ENCODE measurements at regions not wholly inside any gene's neighbourhood (a gene's known extent, or its start where the extent isn't known, plus 50 kb on each side); places are given as distances from the start of the nearest gene placed in this dataset.

- Histone ChIP-seq H3K27ac (ENCODE audit: low read depth, low read length) (no peak overlapping the region), H3K9ac (ENCODE audit: low read depth in 1 of 2, low read length in 2 of 2) (no peak overlapping the region), H3K9me3 (ENCODE audit: control insufficient read depth in 1 of 2, low read length in 2 of 2) (no peaks in the 10 kb centered on the region), H3K4me1 (ENCODE audit: control insufficient read depth in 1 of 2, insufficient read depth in 2 of 2, low read length in 2 of 2) (no peaks in the 10 kb centered on the region), H3K4me3 (ENCODE audit: low read depth in 1 of 2, low read length in 2 of 2) (no peak overlapping the region), H3K27me3 (ENCODE audit: control insufficient read depth in 1 of 2, insufficient read depth in 2 of 2, low read length in 2 of 2) (no peaks in the 10 kb centered on the region), H3K36me3 (ENCODE audit: control insufficient read depth in 1 of 2, insufficient read depth in 2 of 2, low read length in 2 of 2) (no peaks in the 10 kb centered on the region)
Measured at GRCh38 chr1:56356376-56356990, 222.9 kb downstream of the PLPP3 start.

GRCh38 chr1:56355918-56356317 lies 223.4 kb downstream of the PLPP3 start:
- no peak overlapping the region for H3K9ac ChIP-seq (ENCODE audit: low read depth in 1 of 2, low read length in 2 of 2)
- H3K4me1 ChIP-seq (ENCODE audit: control insufficient read depth in 1 of 2, insufficient read depth in 2 of 2, low read length in 2 of 2) = no peaks in the 10 kb centered on the region

DNA sequence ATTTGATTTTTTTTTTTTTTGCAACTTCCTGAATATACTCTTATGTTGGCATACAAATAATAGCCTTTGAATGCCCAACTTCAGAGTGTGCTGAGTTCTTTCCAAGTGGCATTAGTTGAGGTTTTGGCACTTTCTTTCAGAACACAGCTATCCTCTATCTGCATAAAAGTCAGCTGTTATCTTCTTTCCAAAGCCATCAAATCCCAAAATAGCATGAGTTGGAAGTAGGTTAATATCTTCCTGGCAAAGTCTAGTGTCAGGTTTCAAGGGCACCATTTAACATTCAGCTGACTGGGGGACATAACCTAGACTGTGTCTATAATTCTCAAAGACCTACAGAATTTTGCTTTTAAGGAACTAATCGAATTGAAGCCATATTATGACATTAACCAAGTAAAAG lies 223.9 kb downstream of the PLPP3 start:
- Histone ChIP-seq H3K4me3 (ENCODE audit: low read depth in 1 of 2, low read length in 2 of 2) (no peak overlapping the region), H3K4me1 (ENCODE audit: control insufficient read depth in 1 of 2, insufficient read depth in 2 of 2, low read length in 2 of 2) (no peaks in the 10 kb centered on the region), H3K36me3 (ENCODE audit: control insufficient read depth in 1 of 2, insufficient read depth in 2 of 2, low read length in 2 of 2) (no peaks in the 10 kb centered on the region), H3K27ac (ENCODE audit: low read depth, low read length) (no peak overlapping the region), H3K9me3 (ENCODE audit: control insufficient read depth in 1 of 2, low read length in 2 of 2) (no peaks in the 10 kb centered on the region), H3K27me3 (ENCODE audit: control insufficient read depth in 1 of 2, insufficient read depth in 2 of 2, low read length in 2 of 2) (no peaks in the 10 kb centered on the region), H3K9ac (ENCODE audit: low read depth in 1 of 2, low read length in 2 of 2) (no peak overlapping the region)

More at GRCh38 chr1:56355918-56356317, 223.4 kb downstream of the PLPP3 start:
- Histone ChIP-seq H3K27me3 (ENCODE audit: control insufficient read depth in 1 of 2, insufficient read depth in 2 of 2, low read length in 2 of 2) (no peaks in the 10 kb centered on the region), H3K4me3 (ENCODE audit: low read depth in 1 of 2, low read length in 2 of 2) (no peak overlapping the region), H3K36me3 (ENCODE audit: control insufficient read depth in 1 of 2, insufficient read depth in 2 of 2, low read length in 2 of 2) (no peaks in the 10 kb centered on the region), H3K27ac (ENCODE audit: low read depth, low read length) (no peak overlapping the region), H3K9me3 (ENCODE audit: control insufficient read depth in 1 of 2, low read length in 2 of 2) (no peaks in the 10 kb centered on the region)

GRCh38 chr1:56345831-56346230 lies 233.5 kb downstream of the PLPP3 start:
- Histone ChIP-seq H3K9ac (ENCODE audit: low read depth in 1 of 2, low read length in 2 of 2) (no peak overlapping the region), H3K9me3 (ENCODE audit: control insufficient read depth in 1 of 2, low read length in 2 of 2) (no peaks in the 10 kb centered on the region), H3K27ac (ENCODE audit: low read depth, low read length) (no peak overlapping the region), H3K4me1 (ENCODE audit: control insufficient read depth in 1 of 2, insufficient read depth in 2 of 2, low read length in 2 of 2) (no peaks in the 10 kb centered on the region), H3K36me3 (ENCODE audit: control insufficient read depth in 1 of 2, insufficient read depth in 2 of 2, low read length in 2 of 2) (no peaks in the 10 kb centered on the region), H3K4me3 (ENCODE audit: low read depth in 1 of 2, low read length in 2 of 2) (no peak overlapping the region), H3K27me3 (ENCODE audit: control insufficient read depth in 1 of 2, insufficient read depth in 2 of 2, low read length in 2 of 2) (no peaks in the 10 kb centered on the region)

GRCh38 chr1:56340977-56341376 lies 238.4 kb downstream of the PLPP3 start:
- no peaks in the 10 kb centered on the region for H3K36me3 ChIP-seq (ENCODE audit: control insufficient read depth in 1 of 2, insufficient read depth in 2 of 2, low read length in 2 of 2)

DNA sequence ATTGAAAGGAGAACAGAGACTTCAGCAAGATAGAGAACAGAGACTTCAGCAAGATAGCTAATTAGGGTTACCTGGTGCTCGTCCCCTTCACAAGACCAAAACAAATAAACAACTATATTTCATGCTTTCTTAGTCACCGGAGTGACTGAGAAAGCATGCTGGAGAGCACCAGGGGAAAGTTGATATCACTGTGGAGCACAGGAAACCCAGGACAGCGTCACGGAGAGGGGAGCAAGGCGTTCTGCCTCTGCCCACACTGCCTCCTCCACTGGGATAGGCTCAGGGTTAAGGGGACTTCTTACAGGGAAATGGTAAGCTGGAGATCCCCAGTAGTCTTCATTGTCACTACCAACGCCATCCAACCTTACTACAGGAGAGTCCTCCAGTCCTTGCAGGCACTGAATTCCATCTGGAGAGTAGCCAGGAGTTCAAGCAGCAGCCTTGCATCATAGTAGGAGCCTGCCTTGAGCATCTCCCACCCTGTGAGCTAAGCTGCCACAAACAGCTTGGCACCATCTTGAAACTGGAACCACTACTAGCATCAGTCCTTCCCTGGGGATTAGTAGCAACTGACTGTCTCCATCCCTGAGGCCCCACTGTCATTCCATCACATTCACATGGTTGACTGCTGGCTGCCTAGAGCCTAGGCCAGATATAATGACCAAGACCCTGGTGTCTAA lies 239.4 kb downstream of the PLPP3 start:
- Histone ChIP-seq H3K4me3 (ENCODE audit: low read depth in 1 of 2, low read length in 2 of 2) (no peak overlapping the region), H3K36me3 (ENCODE audit: control insufficient read depth in 1 of 2, insufficient read depth in 2 of 2, low read length in 2 of 2) (no peaks in the 10 kb centered on the region), H3K4me1 (ENCODE audit: control insufficient read depth in 1 of 2, insufficient read depth in 2 of 2, low read length in 2 of 2) (no peaks in the 10 kb centered on the region), H3K27me3 (ENCODE audit: control insufficient read depth in 1 of 2, insufficient read depth in 2 of 2, low read length in 2 of 2) (no peaks in the 10 kb centered on the region), H3K27ac (ENCODE audit: low read depth, low read length) (no peak overlapping the region), H3K9ac (ENCODE audit: low read depth in 1 of 2, low read length in 2 of 2) (no peak overlapping the region), H3K9me3 (ENCODE audit: control insufficient read depth in 1 of 2, low read length in 2 of 2) (no peaks in the 10 kb centered on the region)

More at GRCh38 chr1:56340977-56341376, 238.4 kb downstream of the PLPP3 start:
- no peak overlapping the region for H3K27ac ChIP-seq (ENCODE audit: low read depth, low read length)
- no peaks in the 10 kb centered on the region for H3K27me3 ChIP-seq (ENCODE audit: control insufficient read depth in 1 of 2, insufficient read depth in 2 of 2, low read length in 2 of 2)
- no peaks in the 10 kb centered on the region for H3K4me1 ChIP-seq (ENCODE audit: control insufficient read depth in 1 of 2, insufficient read depth in 2 of 2, low read length in 2 of 2)
- no peaks in the 10 kb centered on the region for H3K9me3 ChIP-seq (ENCODE audit: control insufficient read depth in 1 of 2, low read length in 2 of 2)
- H3K4me3 ChIP-seq (ENCODE audit: low read depth in 1 of 2, low read length in 2 of 2) = no peak overlapping the region
- H3K9ac ChIP-seq (ENCODE audit: low read depth in 1 of 2, low read length in 2 of 2) = no peak overlapping the region

- Histone ChIP-seq H3K4me1 (ENCODE audit: control insufficient read depth in 1 of 2, insufficient read depth in 2 of 2, low read length in 2 of 2) (no peaks in the 10 kb centered on the region), H3K27me3 (ENCODE audit: control insufficient read depth in 1 of 2, insufficient read depth in 2 of 2, low read length in 2 of 2) (no peaks in the 10 kb centered on the region), H3K27ac (ENCODE audit: low read depth, low read length) (no peak overlapping the region), H3K4me3 (ENCODE audit: low read depth in 1 of 2, low read length in 2 of 2) (no peak overlapping the region), H3K9me3 (ENCODE audit: control insufficient read depth in 1 of 2, low read length in 2 of 2) (no peaks in the 10 kb centered on the region), H3K9ac (ENCODE audit: low read depth in 1 of 2, low read length in 2 of 2) (no peak overlapping the region), H3K36me3 (ENCODE audit: control insufficient read depth in 1 of 2, insufficient read depth in 2 of 2, low read length in 2 of 2) (no peaks in the 10 kb centered on the region)
Measured at GRCh38 chr1:56339093-56339492, 240.3 kb downstream of the PLPP3 start.

DNA sequence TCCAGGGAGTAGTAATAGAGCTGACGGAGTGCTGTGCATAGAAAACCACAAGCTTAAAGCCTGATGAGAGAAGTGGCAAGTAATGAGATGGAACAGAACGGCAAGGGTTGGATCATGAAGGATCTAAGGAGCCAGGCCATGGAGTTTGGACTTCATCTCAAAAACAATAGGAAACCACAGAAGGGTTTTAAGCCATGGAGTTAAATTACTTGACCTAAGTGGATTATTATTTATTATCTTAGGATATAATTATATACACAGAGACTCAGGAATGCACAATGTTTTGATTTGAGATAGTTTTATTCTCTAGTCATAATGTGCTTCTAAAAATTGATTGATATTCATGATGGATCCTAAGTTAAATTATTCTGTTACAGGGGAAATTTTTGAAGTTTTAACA lies 242.4 kb downstream of the PLPP3 start:
- Histone ChIP-seq H3K9ac (ENCODE audit: low read depth in 1 of 2, low read length in 2 of 2) (no peak overlapping the region), H3K4me3 (ENCODE audit: low read depth in 1 of 2, low read length in 2 of 2) (no peak overlapping the region), H3K9me3 (ENCODE audit: control insufficient read depth in 1 of 2, low read length in 2 of 2) (no peaks in the 10 kb centered on the region), H3K27ac (ENCODE audit: low read depth, low read length) (no peak overlapping the region), H3K36me3 (ENCODE audit: control insufficient read depth in 1 of 2, insufficient read depth in 2 of 2, low read length in 2 of 2) (no peaks in the 10 kb centered on the region), H3K27me3 (ENCODE audit: control insufficient read depth in 1 of 2, insufficient read depth in 2 of 2, low read length in 2 of 2) (no peaks in the 10 kb centered on the region), H3K4me1 (ENCODE audit: control insufficient read depth in 1 of 2, insufficient read depth in 2 of 2, low read length in 2 of 2) (no peaks in the 10 kb centered on the region)

GRCh38 chr1:56335394-56335793 lies 244.0 kb downstream of the PLPP3 start:
- no peaks in the 10 kb centered on the region for H3K4me1 ChIP-seq (ENCODE audit: control insufficient read depth in 1 of 2, insufficient read depth in 2 of 2, low read length in 2 of 2)
- H3K27ac ChIP-seq (ENCODE audit: low read depth, low read length) = no peak overlapping the region
- no peaks in the 10 kb centered on the region for H3K27me3 ChIP-seq (ENCODE audit: control insufficient read depth in 1 of 2, insufficient read depth in 2 of 2, low read length in 2 of 2)
- H3K36me3 ChIP-seq (ENCODE audit: control insufficient read depth in 1 of 2, insufficient read depth in 2 of 2, low read length in 2 of 2) = no peaks in the 10 kb centered on the region
- no peaks in the 10 kb centered on the region for H3K9me3 ChIP-seq (ENCODE audit: control insufficient read depth in 1 of 2, low read length in 2 of 2)
- no peak overlapping the region for H3K4me3 ChIP-seq (ENCODE audit: low read depth in 1 of 2, low read length in 2 of 2)
- H3K9ac ChIP-seq (ENCODE audit: low read depth in 1 of 2, low read length in 2 of 2) = no peak overlapping the region

GRCh38 chr1:56334047-56334446 lies 245.3 kb downstream of the PLPP3 start:
- no peaks in the 10 kb centered on the region for H3K4me1 ChIP-seq (ENCODE audit: control insufficient read depth in 1 of 2, insufficient read depth in 2 of 2, low read length in 2 of 2)
- H3K27me3 ChIP-seq (ENCODE audit: control insufficient read depth in 1 of 2, insufficient read depth in 2 of 2, low read length in 2 of 2) = no peaks in the 10 kb centered on the region
- H3K9ac ChIP-seq (ENCODE audit: low read depth in 1 of 2, low read length in 2 of 2) = no peak overlapping the region
- no peak overlapping the region for H3K4me3 ChIP-seq (ENCODE audit: low read depth in 1 of 2, low read length in 2 of 2)
- no peaks in the 10 kb centered on the region for H3K36me3 ChIP-seq (ENCODE audit: control insufficient read depth in 1 of 2, insufficient read depth in 2 of 2, low read length in 2 of 2)
- no peak overlapping the region for H3K27ac ChIP-seq (ENCODE audit: low read depth, low read length)
- H3K9me3 ChIP-seq (ENCODE audit: control insufficient read depth in 1 of 2, low read length in 2 of 2) = no peaks in the 10 kb centered on the region
